K562 (cell line): ENCODE measurements at regions not wholly inside any gene's neighbourhood (a gene's known extent, or its start where the extent isn't known, plus 50 kb on each side); places are given as distances from the start of the nearest gene placed in this dataset.

Experiments used
- ATAC-seq: fragments of 200-7000 bp; cut with Tn5 transposase; 3 replicates; pipeline ENCODE4 v1.9.1; 2020; ENCODE audit warnings: moderate library complexity
- BruUV-seq: library from RNA; stranded (reverse); fragments of 400-500 nt; replicated peaks from 2 replicates; lab custom pipeline; 2021; lab: Mats Ljungman, UMichigan
- CTCF ChIA-PET: fragments of 300-600 bp; formaldehyde crosslinking; extraction: SDS; loops from one replicate; lab custom pipeline; 2021; ENCODE audit warnings: low intra/inter-chr PET ratio; lab: Yijun Ruan, JAX
- POLR2A ChIA-PET: fragments of 300-600, 350-650 bp; sonication (Branson Sonifier 250); formaldehyde crosslinking; extraction: SDS; loops from one replicate; lab custom pipeline; 2021; ENCODE audit warnings: antibody characterized with exemption, inconsistent platforms; lab: Yijun Ruan, JAX
- DNase-seq, 4 experiments: peaks; one replicate each; pipeline versions ENCODE4 v3.0.0 to v3.0.0-alpha.2; 2011 to 2018; ENCODE audit warnings: low spot score in 3 of 4, mixed read lengths in 3 of 4; ENCODE audit errors: extremely low read depth in 1 of 4
- FAIRE-seq: peaks from 2 replicates; lab custom pipeline; 2011; peaks lifted over from hg19 to GRCh38; lab: Jason Lieb, UNC
- H2AFZ ChIP-seq: 2 replicates; pipeline ENCODE4 v1.6.0; 2011; ENCODE audit warnings: low read depth, low read length, control low read depth, inconsistent platforms
- H3K27ac ChIP-seq: fragments of 200-600 bp; 3 replicates; pipeline ENCODE4 v1.8.0; 2011; ENCODE audit warnings: low read depth, mild to moderate bottlenecking, control low read depth, inconsistent platforms, low read length, moderate library complexity, mixed read lengths; ENCODE audit errors: extremely low read depth
- H3K27me3 ChIP-seq, 2 experiments: fragments of 300-600 bp in 1 of 2; 2 replicates in 1 of 2; 3 replicates in 1 of 2; pipeline versions ENCODE4 v1.6.0 to v1.8.0; 2011; ENCODE audit warnings: inconsistent platforms in 2 of 2, low read length in 2 of 2, mild to moderate bottlenecking in 1 of 2, mixed read lengths in 1 of 2, moderate library complexity in 1 of 2; ENCODE audit not compliant: control insufficient read depth in 2 of 2, insufficient read depth in 2 of 2
- H3K36me3 ChIP-seq: fragments of 300-600 bp; 3 replicates; pipeline ENCODE4 v1.8.0; 2011; ENCODE audit warnings: mild to moderate bottlenecking, low read length, inconsistent platforms; ENCODE audit not compliant: control insufficient read depth, insufficient read depth
- H3K4me1 ChIP-seq, 2 experiments: fragments of 200-600 bp in 1 of 2; replicated peaks in 1 of 2; 2 replicates in 1 of 2; 3 replicates in 1 of 2; pipeline versions ENCODE4 v1.5.1 to v1.8.0; 2011; ENCODE audit warnings: inconsistent platforms in 2 of 2, low read length in 2 of 2, mild to moderate bottlenecking in 1 of 2, mixed read lengths in 1 of 2, moderate library complexity in 1 of 2; ENCODE audit not compliant: control insufficient read depth in 2 of 2, insufficient read depth in 2 of 2
- H3K4me2 ChIP-seq: 2 replicates; pipeline ENCODE4 v1.6.1; 2011; ENCODE audit warnings: low read length, control low read depth, inconsistent platforms, mixed read lengths; ENCODE audit not compliant: insufficient read depth
- H3K4me3 ChIP-seq: fragments of 200-600 bp; sonication (generic), shearing (Covaris generic); 2 replicates; pipeline ENCODE4 v1.5.1; 2016; ENCODE audit warnings: control low read depth, inconsistent platforms
- H3K79me2 ChIP-seq: fragments of 200-600 bp; 3 replicates; pipeline ENCODE4 v1.8.0; 2011; ENCODE audit warnings: low read length, inconsistent platforms; ENCODE audit not compliant: control insufficient read depth, insufficient read depth
- H3K9ac ChIP-seq, 2 experiments: 2 replicates each; pipeline versions ENCODE4 v1.6.0 to v1.6.1; 2011; ENCODE audit warnings: low read depth in 2 of 2, low read length in 2 of 2, control low read depth in 1 of 2, inconsistent platforms in 1 of 2, mild to moderate bottlenecking in 1 of 2, mixed read lengths in 1 of 2; ENCODE audit not compliant: insufficient read depth in 1 of 2
- H3K9me1 ChIP-seq: one replicate; pipeline ENCODE4 v1.6.0; 2011; ENCODE audit warnings: inconsistent platforms, mild to moderate bottlenecking, low read length, moderate library complexity; ENCODE audit not compliant: control insufficient read depth, insufficient read depth
- H3K9me3 ChIP-seq: replicated peaks from 2 replicates; pipeline ENCODE4 v1.5.1; 2011; ENCODE audit warnings: low read depth, low read length, inconsistent platforms; ENCODE audit not compliant: control insufficient read depth, insufficient read depth
- H4K20me1 ChIP-seq: replicated peaks from 2 replicates; pipeline ENCODE4 v1.6.1; 2011; ENCODE audit warnings: low read length, inconsistent platforms, mixed read lengths; ENCODE audit not compliant: control insufficient read depth, insufficient read depth
- CBX2 ChIP-seq: fragments of 200-600 bp; sonication (generic); IDR thresholded peaks from one replicate; pipeline ENCODE4 v1.6.1; 2012; ENCODE audit warnings: mild to moderate bottlenecking, low read length, inconsistent platforms; ENCODE audit not compliant: insufficient read depth, poor library complexity, severe bottlenecking
- FOXK1 ChIP-seq: sonication (generic); formaldehyde crosslinking; IDR thresholded peaks from 2 replicates; pipeline ENCODE4 v1.8.0; 2022; ENCODE audit warnings: missing genetic modification reagents, mild to moderate bottlenecking, borderline replicate concordance
- HMBOX1 ChIP-seq: sonication (generic); IDR thresholded peaks from 2 replicates; pipeline ENCODE4 v1.6.1; 2016
- HNRNPK ChIP-seq: fragments of 200-400 bp; formaldehyde crosslinking; IDR thresholded peaks from one replicate; pipeline ENCODE4 v1.6.1; 2018; ENCODE audit warnings: mild to moderate bottlenecking, low read depth, low read length; ENCODE audit not compliant: poor library complexity, severe bottlenecking
- KDM1A ChIP-seq, 2 experiments: fragments of 450-650 bp; IDR thresholded peaks; 2 replicates each; pipeline ENCODE4 v1.6.1; 2016; ENCODE audit warnings: mild to moderate bottlenecking in 2 of 2
- LEF1 ChIP-seq: fragments of 450-650 bp; IDR thresholded peaks from 2 replicates; pipeline ENCODE4 v1.6.1; 2016; ENCODE audit warnings: mild to moderate bottlenecking
- MYNN ChIP-seq, 2 experiments: sonication (generic); formaldehyde crosslinking in 1 of 2; IDR thresholded peaks; 2 replicates each; pipeline versions ENCODE4 v1.5.0 to v1.6.1; 2016 to 2020; ENCODE audit warnings: antibody characterized with exemption in 1 of 2, missing genetic modification reagents in 1 of 2
- OTX1 ChIP-seq: fragments of 450-650 bp; formaldehyde crosslinking; IDR thresholded peaks from 2 replicates; pipeline ENCODE4 v1.4.0; 2022; ENCODE audit warnings: mild to moderate bottlenecking
- POLR3A ChIP-seq: IDR thresholded peaks from 2 replicates; pipeline ENCODE4 v1.6.1; 2011; ENCODE audit warnings: borderline replicate concordance, mild to moderate bottlenecking, moderate library complexity; ENCODE audit not compliant: insufficient read length, insufficient read depth; ENCODE audit errors: extremely low read depth
- RBFOX2 ChIP-seq: fragments of 200-400 bp; formaldehyde crosslinking; IDR thresholded peaks from 2 replicates; pipeline ENCODE4 v1.6.1; 2017; ENCODE audit warnings: low read depth, mild to moderate bottlenecking, low read length, moderate library complexity
- STAT5B ChIP-seq: fragments of 250-450 bp; sonication (Bioruptor Pico); IDR thresholded peaks from 2 replicates; pipeline ENCODE4 v1.8.0; 2021; ENCODE audit warnings: mild to moderate bottlenecking, inconsistent platforms
- ZBTB8A ChIP-seq: fragments of 450-650 bp; IDR thresholded peaks from 2 replicates; pipeline ENCODE4 v1.6.1; 2018; ENCODE audit warnings: mild to moderate bottlenecking, moderate library complexity; ENCODE audit not compliant: partially characterized antibody
- ZNF695 ChIP-seq: fragments of 450-650 bp; formaldehyde crosslinking; IDR thresholded peaks from 2 replicates; pipeline ENCODE4 v1.4.0; 2020; ENCODE audit warnings: mild to moderate bottlenecking, moderate library complexity
- WGBS: fragments of 100-300 bp; shearing (Covaris generic); methylation state at CpG from one replicate; pipeline ENCODE4 v1.1.6; 2016; ENCODE audit warnings: low coverage, mixed read lengths; ENCODE audit not compliant: insufficient coverage; ENCODE audit errors: missing lambda C conversion rate; 5-methylcytosine and 5-hydroxymethylcytosine counted together
- in situ Hi-C: fragments of 300-500 bp; cut with MboI; formaldehyde crosslinking; loops from 4 replicates; pipeline ENCODE4 v1.15.0; 2018; ENCODE audit warnings: inconsistent platforms, mixed read lengths
- intact Hi-C: fragments of 100-400 bp; cut with micrococcal nuclease; formaldehyde crosslinking; loops from 2 replicates; pipeline ENCODE4 v1.14.2; 2022
- TF ChIP-seq, protein P1 (sequence below): conservative IDR thresholded peaks from 2 replicates; pipeline ENCODE4 v1.6.1; 2011; ENCODE audit warnings: low read depth, mild to moderate bottlenecking, low read length; ENCODE audit not compliant: control insufficient read depth
- TF ChIP-seq, protein P2 (sequence below): sonication (generic); formaldehyde crosslinking; IDR thresholded peaks from 2 replicates; pipeline ENCODE4 v1.8.0; 2022; ENCODE audit warnings: mild to moderate bottlenecking, low read depth, missing genetic modification reagents

DNA sequence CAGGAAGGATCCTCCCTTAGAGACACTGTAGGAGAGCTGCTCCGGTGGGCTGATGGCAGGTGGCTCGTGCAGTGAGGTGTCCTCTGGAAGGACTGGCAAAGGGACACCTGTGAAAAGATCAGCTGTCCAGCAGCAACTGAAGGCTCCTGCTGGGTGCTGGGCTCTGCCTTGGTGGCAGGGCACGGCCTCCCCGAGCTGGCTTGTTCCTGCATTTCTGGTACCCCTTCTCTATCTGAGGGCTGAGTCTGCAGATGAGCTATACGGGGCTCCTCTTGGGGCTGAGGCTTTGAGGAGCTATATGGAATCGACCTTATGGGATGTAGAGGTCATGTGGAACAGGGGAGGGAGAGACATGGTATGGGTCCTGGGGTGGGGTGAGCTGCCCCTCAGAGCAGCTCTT lies 875.8 kb downstream of the BRD1 start:
- intact Hi-C loops: no loop called here

GRCh38 chr22:48950151-48950915 lies 877.3 kb downstream of the BRD1 start:
- no peak for FAIRE-seq
- peaks cover 0 to 3% of the 10 kb centered on the region in 2 experiments; a peak in 1 of 5 replicates for H3K27me3 ChIP-seq
- in situ Hi-C loops: no loop called here
- H4K20me1 ChIP-seq: no peaks in the 10 kb centered on the region
- no peaks in the 10 kb centered on the region for H3K36me3 ChIP-seq
- ChIA-PET CTCF (no interaction called here), POLR2A (no interaction called here)
- no peak overlapping the region for H3K4me3 ChIP-seq
- H3K9ac ChIP-seq: no peak overlapping the region
- H3K79me2 ChIP-seq: no peaks in the 10 kb centered on the region
- H3K27ac ChIP-seq: no peak overlapping the region
- no peak overlapping the region for H2AFZ ChIP-seq
- H3K9me1 ChIP-seq: no peaks in the 10 kb centered on the region
- no TSS peak for BruUV-seq
- no peaks in the 10 kb centered on the region for H3K4me1 ChIP-seq
- no peaks in the 10 kb centered on the region for H3K9me3 ChIP-seq
- no peak overlapping the region for H3K4me2 ChIP-seq
- DNase-seq: no peak
- intact Hi-C loops: no loop called here
- no peak for ATAC-seq
- 0% methylated on average over 12 of the region's 27 CpGs for WGBS
- TF ChIP-seq RBFOX2: no peak
- TF ChIP-seq, protein P1, sequence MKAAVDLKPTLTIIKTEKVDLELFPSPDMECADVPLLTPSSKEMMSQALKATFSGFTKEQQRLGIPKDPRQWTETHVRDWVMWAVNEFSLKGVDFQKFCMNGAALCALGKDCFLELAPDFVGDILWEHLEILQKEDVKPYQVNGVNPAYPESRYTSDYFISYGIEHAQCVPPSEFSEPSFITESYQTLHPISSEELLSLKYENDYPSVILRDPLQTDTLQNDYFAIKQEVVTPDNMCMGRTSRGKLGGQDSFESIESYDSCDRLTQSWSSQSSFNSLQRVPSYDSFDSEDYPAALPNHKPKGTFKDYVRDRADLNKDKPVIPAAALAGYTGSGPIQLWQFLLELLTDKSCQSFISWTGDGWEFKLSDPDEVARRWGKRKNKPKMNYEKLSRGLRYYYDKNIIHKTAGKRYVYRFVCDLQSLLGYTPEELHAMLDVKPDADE: no peak
- TF ChIP-seq CBX2: no peak
- no peak for TF ChIP-seq LEF1
- TF ChIP-seq ZBTB8A: no peak
- no peak for TF ChIP-seq MYNN (IDR thresholded peaks at IDR 0.05)
- no peak for TF ChIP-seq MYNN (CRISPR knock-in tag; IDR thresholded peaks at IDR 0.05)
- TF ChIP-seq, protein P2, sequence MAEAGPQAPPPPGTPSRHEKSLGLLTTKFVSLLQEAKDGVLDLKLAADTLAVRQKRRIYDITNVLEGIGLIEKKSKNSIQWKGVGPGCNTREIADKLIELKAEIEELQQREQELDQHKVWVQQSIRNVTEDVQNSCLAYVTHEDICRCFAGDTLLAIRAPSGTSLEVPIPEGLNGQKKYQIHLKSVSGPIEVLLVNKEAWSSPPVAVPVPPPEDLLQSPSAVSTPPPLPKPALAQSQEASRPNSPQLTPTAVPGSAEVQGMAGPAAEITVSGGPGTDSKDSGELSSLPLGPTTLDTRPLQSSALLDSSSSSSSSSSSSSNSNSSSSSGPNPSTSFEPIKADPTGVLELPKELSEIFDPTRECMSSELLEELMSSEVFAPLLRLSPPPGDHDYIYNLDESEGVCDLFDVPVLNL: no peak
- no peak for TF ChIP-seq ZNF695 (CRISPR knock-in tag)
- no peak for TF ChIP-seq HMBOX1
- no peak for TF ChIP-seq HNRNPK

More for the DNA sequence above, 875.8 kb downstream of the BRD1 start:
- no peaks in the 10 kb centered on the region for H3K36me3 ChIP-seq
- TF ChIP-seq STAT5B: no peak
- TF ChIP-seq KDM1A (IDR thresholded peaks at IDR 0.05): no peak
- TF ChIP-seq OTX1: no peak
- no peak for TF ChIP-seq FOXK1 (CRISPR knock-in tag)
- TF ChIP-seq POLR3A: no peak
- TF ChIP-seq, all 486 proteins: peak for 0
- DNase-seq (no peak), FAIRE-seq (no peak), ATAC-seq (no peak)
- Histone ChIP-seq H3K27ac (no peak overlapping the region), H3K79me2 (no peaks in the 10 kb centered on the region), H3K9ac (no peak overlapping the region), H3K4me3 (no peak overlapping the region), H4K20me1 (no peaks in the 10 kb centered on the region), H3K4me2 (no peak overlapping the region), H2AFZ (no peak overlapping the region), H3K4me1 (no peaks in the 10 kb centered on the region), H3K9me1 (no peaks in the 10 kb centered on the region), H3K27me3 (no peaks in the 10 kb centered on the region; a peak in 1 of 5 replicates), H3K9me3 (no peaks in the 10 kb centered on the region)
- CTCF ChIA-PET: no interaction called here
- BruUV-seq: no TSS peak
- POLR2A ChIA-PET: no interaction called here
- WGBS: 0% methylated on average over 3 of the region's 6 CpGs
- in situ Hi-C loops: no loop called here
